ENCODE measurements at regions not wholly inside any gene's neighbourhood (a gene's known extent, or its start where the extent isn't known, plus 50 kb on each side); places are given as distances from the start of the nearest gene placed in this dataset.

DNA sequence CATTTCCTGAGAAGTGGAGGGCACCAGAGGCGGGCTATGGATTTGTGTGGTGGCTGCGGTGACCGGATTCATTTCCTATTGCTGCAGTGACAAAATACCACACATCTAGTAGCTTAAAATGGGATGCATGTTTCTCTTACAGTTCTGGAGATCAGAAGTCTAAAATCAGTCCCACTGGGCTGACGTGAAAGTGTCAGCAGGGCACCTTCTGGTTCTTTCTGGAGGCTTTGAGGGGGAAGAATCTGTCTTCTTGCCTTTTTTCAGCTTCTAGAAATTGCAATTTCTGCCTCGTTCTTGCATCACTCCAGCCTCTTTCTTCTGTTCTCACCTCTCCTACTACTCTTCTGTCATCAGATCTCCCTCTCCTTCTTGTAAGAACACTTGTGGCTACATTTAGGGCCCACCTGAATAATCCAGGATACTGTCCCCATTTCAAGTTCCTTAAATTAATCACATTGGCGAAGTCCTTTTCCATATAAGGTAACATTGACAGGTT is 111.2 kb downstream of the MARCHF4 start:
- no peak overlapping the region for H2AFZ ChIP-seq (ENCODE audit: insufficient read depth, low read length, poor library complexity)
- H3K9me3 ChIP-seq (ENCODE audit: insufficient read depth, low read depth, low read length): peaks cover 2% of the 10 kb centered on the region

DNA sequence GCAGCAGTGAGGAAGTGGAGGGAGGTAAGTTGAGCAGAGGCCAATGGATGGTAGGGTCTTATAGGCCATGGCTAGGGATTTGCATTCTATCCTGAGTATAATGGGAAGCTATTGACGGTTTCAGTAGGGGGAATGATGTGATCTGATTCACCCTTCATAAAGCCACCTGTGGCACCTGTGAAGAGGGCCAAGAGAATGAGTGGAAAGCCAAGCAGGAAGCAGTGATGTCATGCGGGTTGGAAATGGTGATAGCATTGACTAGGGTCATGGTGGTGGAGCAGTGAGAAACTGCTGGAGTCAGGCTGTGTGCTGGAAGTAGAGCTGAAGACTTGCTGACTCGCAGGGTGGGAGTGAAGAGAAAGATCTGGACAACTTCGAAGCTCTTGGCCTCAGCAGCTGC is 111.7 kb downstream of the MARCHF4 start:
- Histone ChIP-seq H2AK5ac (ENCODE audit: low read length) (no peak overlapping the region), H4K8ac (ENCODE audit: low read depth, low read length) (no peak overlapping the region), H3K27ac (ENCODE audit: low read depth, low read length) (no peak overlapping the region), H3K4me2 (ENCODE audit: low read length) (no peak overlapping the region), H3K79me1 (ENCODE audit: low read length) (no peaks in the 10 kb centered on the region), H4K91ac (ENCODE audit: low read depth, low read length) (no peak overlapping the region), H2BK120ac (ENCODE audit: insufficient read depth, low read length, poor library complexity) (no peak overlapping the region), H3K4me3 (ENCODE audit: low read depth, low read length) (no peak overlapping the region), H3K36me3 (ENCODE audit: control insufficient read depth in 1 of 2, insufficient read depth in 2 of 2, low read length in 2 of 2) (no peaks in the 10 kb centered on the region), H3K9me3 (ENCODE audit: insufficient read depth, low read depth, low read length) (peaks cover 2% of the 10 kb centered on the region), H3K18ac (ENCODE audit: low read length) (no peak overlapping the region), H3K9ac (ENCODE audit: low read length) (no peak overlapping the region), H4K12ac (ENCODE audit: low read depth, low read length) (no peak overlapping the region), H3K23ac (ENCODE audit: low read length) (no peak overlapping the region), H2BK5ac (ENCODE audit: low read depth, low read length, poor library complexity) (no peak overlapping the region), H3K27me3 (ENCODE audit: insufficient read depth, low read length) (no peaks in the 10 kb centered on the region), H3K14ac (ENCODE audit: low read length) (no peak overlapping the region), H3K4ac (ENCODE audit: low read depth, low read length) (no peak overlapping the region), H2BK12ac (ENCODE audit: low read length) (no peak overlapping the region), H3K4me1 (ENCODE audit: control insufficient read depth in 1 of 2, insufficient read depth in 2 of 2, low read length in 2 of 2) (no peaks in the 10 kb centered on the region), H3K79me2 (ENCODE audit: control insufficient read depth, insufficient read depth, low read length, poor library complexity) (no peaks in the 10 kb centered on the region), H2AFZ (ENCODE audit: insufficient read depth, low read length, poor library complexity) (no peak overlapping the region)
- no peak for DNase-seq
- no CpG with 5 or more reads among the region's 4 CpGs for WGBS (ENCODE audit: extremely low coverage, insufficient coverage, insufficient read length)

More for the DNA sequence above, 111.2 kb downstream of the MARCHF4 start:
- H3K27me3 ChIP-seq (ENCODE audit: insufficient read depth, low read length): no peaks in the 10 kb centered on the region
- H4K91ac ChIP-seq (ENCODE audit: low read depth, low read length): no peak overlapping the region
- no peak overlapping the region for H2BK120ac ChIP-seq (ENCODE audit: insufficient read depth, low read length, poor library complexity)
- no peak overlapping the region for H3K4me3 ChIP-seq (ENCODE audit: low read depth, low read length)
- no CpG with 5 or more reads among the region's 6 CpGs for WGBS (ENCODE audit: extremely low coverage, insufficient coverage, insufficient read length)
- H3K4me1 ChIP-seq (ENCODE audit: control insufficient read depth in 1 of 2, insufficient read depth in 2 of 2, low read length in 2 of 2): no peaks in the 10 kb centered on the region
- H3K79me1 ChIP-seq (ENCODE audit: low read length): no peaks in the 10 kb centered on the region
- H4K12ac ChIP-seq (ENCODE audit: low read depth, low read length): no peak overlapping the region
- no peak overlapping the region for H3K9ac ChIP-seq (ENCODE audit: low read length)
- H3K18ac ChIP-seq (ENCODE audit: low read length): no peak overlapping the region
- no peak overlapping the region for H3K14ac ChIP-seq (ENCODE audit: low read length)
- no peak overlapping the region for H2BK5ac ChIP-seq (ENCODE audit: low read depth, low read length, poor library complexity)
- H3K36me3 ChIP-seq (ENCODE audit: control insufficient read depth in 1 of 2, insufficient read depth in 2 of 2, low read length in 2 of 2): no peaks in the 10 kb centered on the region
- H2AK5ac ChIP-seq (ENCODE audit: low read length): no peak overlapping the region
- no peak for DNase-seq
- H2BK12ac ChIP-seq (ENCODE audit: low read length): no peak overlapping the region
- H4K8ac ChIP-seq (ENCODE audit: low read depth, low read length): no peak overlapping the region
- H3K4ac ChIP-seq (ENCODE audit: low read depth, low read length): no peak overlapping the region
- H3K23ac ChIP-seq (ENCODE audit: low read length): no peak overlapping the region
- H3K27ac ChIP-seq (ENCODE audit: low read depth, low read length): no peak overlapping the region
- no peak overlapping the region for H3K4me2 ChIP-seq (ENCODE audit: low read length)
- H3K79me2 ChIP-seq (ENCODE audit: control insufficient read depth, insufficient read depth, low read length, poor library complexity): no peaks in the 10 kb centered on the region

DNA sequence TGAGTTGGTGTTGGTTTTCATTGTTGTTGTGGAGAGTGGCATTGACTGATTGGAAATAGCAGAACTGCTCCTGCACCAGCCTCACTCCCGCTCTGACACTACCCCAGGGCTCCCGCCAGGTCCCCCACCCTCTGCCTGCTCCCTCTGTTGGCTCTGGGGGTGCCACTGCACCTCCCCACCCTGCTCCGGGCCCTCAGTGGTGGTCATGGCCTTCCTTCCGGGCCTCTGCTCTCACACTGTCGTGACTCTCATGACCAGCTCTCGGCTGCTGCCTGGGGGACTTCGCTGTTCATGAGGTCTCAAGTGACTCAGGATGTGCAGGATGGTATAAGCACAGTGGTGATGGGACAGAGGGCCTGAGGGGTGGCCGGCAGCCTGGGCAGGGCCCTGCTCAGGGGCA is 113.2 kb downstream of the MARCHF4 start:
- no peaks in the 10 kb centered on the region for H3K79me1 ChIP-seq (ENCODE audit: low read length)

DNA sequence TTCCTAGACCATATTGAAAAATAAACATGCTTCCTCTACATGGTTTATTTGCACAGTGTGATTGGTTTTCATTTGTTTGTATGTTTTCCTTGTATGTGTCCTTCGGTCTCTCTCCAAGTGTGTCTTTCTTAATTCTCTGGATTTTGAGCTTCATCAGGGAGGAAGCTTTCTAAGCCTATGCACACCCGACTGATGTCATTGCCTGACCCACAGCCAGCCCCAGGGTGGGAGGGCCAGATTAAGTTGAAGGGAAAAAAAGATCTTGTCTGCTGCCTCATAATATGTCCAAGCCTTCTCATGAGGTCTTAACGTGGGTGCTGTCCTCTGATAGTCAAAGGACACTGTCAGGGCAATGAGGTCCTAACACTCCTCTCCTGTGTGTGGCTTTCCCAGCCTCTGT is 115.2 kb downstream of the MARCHF4 start:
- Histone ChIP-seq H3K23ac (ENCODE audit: low read length) (no peak overlapping the region), H2BK5ac (ENCODE audit: low read depth, low read length, poor library complexity) (no peak overlapping the region), H3K9me3 (ENCODE audit: insufficient read depth, low read depth, low read length) (no peaks in the 10 kb centered on the region), H3K4me2 (ENCODE audit: low read length) (no peak overlapping the region), H3K27me3 (ENCODE audit: insufficient read depth, low read length) (no peaks in the 10 kb centered on the region), H3K79me2 (ENCODE audit: control insufficient read depth, insufficient read depth, low read length, poor library complexity) (no peaks in the 10 kb centered on the region), H3K4me1 (ENCODE audit: control insufficient read depth in 1 of 2, insufficient read depth in 2 of 2, low read length in 2 of 2) (no peaks in the 10 kb centered on the region), H3K79me1 (ENCODE audit: low read length) (no peaks in the 10 kb centered on the region), H3K14ac (ENCODE audit: low read length) (no peak overlapping the region), H3K36me3 (ENCODE audit: control insufficient read depth in 1 of 2, insufficient read depth in 2 of 2, low read length in 2 of 2) (no peaks in the 10 kb centered on the region), H3K4me3 (ENCODE audit: low read depth, low read length) (no peak overlapping the region), H3K4ac (ENCODE audit: low read depth, low read length) (no peak overlapping the region), H2AK5ac (ENCODE audit: low read length) (no peak overlapping the region), H4K8ac (ENCODE audit: low read depth, low read length) (no peak overlapping the region), H3K27ac (ENCODE audit: low read depth, low read length) (no peak overlapping the region), H3K18ac (ENCODE audit: low read length) (no peak overlapping the region), H2BK120ac (ENCODE audit: insufficient read depth, low read length, poor library complexity) (no peak overlapping the region), H3K9ac (ENCODE audit: low read length) (no peak overlapping the region), H2BK12ac (ENCODE audit: low read length) (no peak overlapping the region), H4K12ac (ENCODE audit: low read depth, low read length) (no peak overlapping the region), H4K91ac (ENCODE audit: low read depth, low read length) (no peak overlapping the region), H2AFZ (ENCODE audit: insufficient read depth, low read length, poor library complexity) (no peak overlapping the region)
- no CpG with 5 or more reads among the region's 3 CpGs for WGBS (ENCODE audit: extremely low coverage, insufficient coverage, insufficient read length)
- no peak for DNase-seq

More for the DNA sequence above, 113.2 kb downstream of the MARCHF4 start:
- Histone ChIP-seq H3K14ac (ENCODE audit: low read length) (no peak overlapping the region), H3K27me3 (ENCODE audit: insufficient read depth, low read length) (no peaks in the 10 kb centered on the region), H3K4me3 (ENCODE audit: low read depth, low read length) (no peak overlapping the region), H3K9ac (ENCODE audit: low read length) (no peak overlapping the region), H2BK12ac (ENCODE audit: low read length) (no peak overlapping the region), H3K9me3 (ENCODE audit: insufficient read depth, low read depth, low read length) (peaks cover 2% of the 10 kb centered on the region), H3K27ac (ENCODE audit: low read depth, low read length) (no peak overlapping the region), H4K12ac (ENCODE audit: low read depth, low read length) (no peak overlapping the region), H3K79me2 (ENCODE audit: control insufficient read depth, insufficient read depth, low read length, poor library complexity) (no peaks in the 10 kb centered on the region), H3K23ac (ENCODE audit: low read length) (no peak overlapping the region), H2AFZ (ENCODE audit: insufficient read depth, low read length, poor library complexity) (no peak overlapping the region), H4K8ac (ENCODE audit: low read depth, low read length) (no peak overlapping the region), H2BK120ac (ENCODE audit: insufficient read depth, low read length, poor library complexity) (no peak overlapping the region), H2BK5ac (ENCODE audit: low read depth, low read length, poor library complexity) (no peak overlapping the region), H2AK5ac (ENCODE audit: low read length) (no peak overlapping the region), H3K4me2 (ENCODE audit: low read length) (no peak overlapping the region), H3K18ac (ENCODE audit: low read length) (no peak overlapping the region), H3K36me3 (ENCODE audit: control insufficient read depth in 1 of 2, insufficient read depth in 2 of 2, low read length in 2 of 2) (no peaks in the 10 kb centered on the region), H4K91ac (ENCODE audit: low read depth, low read length) (no peak overlapping the region), H3K4me1 (ENCODE audit: control insufficient read depth in 1 of 2, insufficient read depth in 2 of 2, low read length in 2 of 2) (no peaks in the 10 kb centered on the region), H3K4ac (ENCODE audit: low read depth, low read length) (no peak overlapping the region)
- WGBS (ENCODE audit: extremely low coverage, insufficient coverage, insufficient read length): no CpG with 5 or more reads among the region's 8 CpGs
- DNase-seq: no peak
